Astrocyte of the spinal cord (primary cell): ENCODE measurements at regions not wholly inside any gene's neighbourhood (a gene's known extent, or its start where the extent isn't known, plus 50 kb on each side); places are given as distances from the start of the nearest gene placed in this dataset.

Experiments used
- DNase-seq: peaks from one replicate; pipeline ENCODE4 v3.0.0; 2011; ENCODE audit warnings: low read depth, low spot score
- H3K4me3 ChIP-seq: 2 replicates; pipeline ENCODE4 v1.5.1; 2011; ENCODE audit warnings: low read depth, mild to moderate bottlenecking, low read length, moderate library complexity
- in situ Hi-C: cut with HindIII; loops from 2 replicates; pipeline ENCODE4 v1.10.0; 2017; ENCODE audit warnings: low sequenced_read_pairs
- TF ChIP-seq, protein P1 (sequence below): IDR thresholded peaks from 2 replicates; pipeline ENCODE4 v1.5.1; 2012; ENCODE audit warnings: low read depth, mild to moderate bottlenecking, low read length, inconsistent platforms

DNA sequence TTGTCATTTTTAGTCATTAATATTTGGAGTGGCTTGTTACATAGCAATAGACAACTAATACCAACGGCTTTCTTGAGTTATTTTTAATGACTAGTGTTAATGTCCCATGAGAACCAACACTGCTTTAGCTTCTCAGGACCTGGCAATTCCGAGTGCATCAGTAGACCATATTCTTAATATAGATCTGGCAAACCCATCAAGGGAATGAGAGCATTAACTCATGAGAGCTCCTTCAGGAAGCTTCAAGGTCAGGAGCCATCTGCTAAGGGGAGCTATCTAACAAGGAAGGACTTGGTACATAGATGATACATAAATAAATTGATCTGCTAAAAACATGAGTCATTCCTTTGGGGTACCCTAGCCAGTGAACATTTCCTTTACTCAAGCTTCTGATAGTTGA, 122.6 kb upstream of the EPHA3 start:
- in situ Hi-C loops = no loop called here
- TF ChIP-seq, protein P1, sequence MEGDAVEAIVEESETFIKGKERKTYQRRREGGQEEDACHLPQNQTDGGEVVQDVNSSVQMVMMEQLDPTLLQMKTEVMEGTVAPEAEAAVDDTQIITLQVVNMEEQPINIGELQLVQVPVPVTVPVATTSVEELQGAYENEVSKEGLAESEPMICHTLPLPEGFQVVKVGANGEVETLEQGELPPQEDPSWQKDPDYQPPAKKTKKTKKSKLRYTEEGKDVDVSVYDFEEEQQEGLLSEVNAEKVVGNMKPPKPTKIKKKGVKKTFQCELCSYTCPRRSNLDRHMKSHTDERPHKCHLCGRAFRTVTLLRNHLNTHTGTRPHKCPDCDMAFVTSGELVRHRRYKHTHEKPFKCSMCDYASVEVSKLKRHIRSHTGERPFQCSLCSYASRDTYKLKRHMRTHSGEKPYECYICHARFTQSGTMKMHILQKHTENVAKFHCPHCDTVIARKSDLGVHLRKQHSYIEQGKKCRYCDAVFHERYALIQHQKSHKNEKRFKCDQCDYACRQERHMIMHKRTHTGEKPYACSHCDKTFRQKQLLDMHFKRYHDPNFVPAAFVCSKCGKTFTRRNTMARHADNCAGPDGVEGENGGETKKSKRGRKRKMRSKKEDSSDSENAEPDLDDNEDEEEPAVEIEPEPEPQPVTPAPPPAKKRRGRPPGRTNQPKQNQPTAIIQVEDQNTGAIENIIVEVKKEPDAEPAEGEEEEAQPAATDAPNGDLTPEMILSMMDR = no peak
- H3K4me3 ChIP-seq = no peak overlapping the region
- DNase-seq = no peak

DNA sequence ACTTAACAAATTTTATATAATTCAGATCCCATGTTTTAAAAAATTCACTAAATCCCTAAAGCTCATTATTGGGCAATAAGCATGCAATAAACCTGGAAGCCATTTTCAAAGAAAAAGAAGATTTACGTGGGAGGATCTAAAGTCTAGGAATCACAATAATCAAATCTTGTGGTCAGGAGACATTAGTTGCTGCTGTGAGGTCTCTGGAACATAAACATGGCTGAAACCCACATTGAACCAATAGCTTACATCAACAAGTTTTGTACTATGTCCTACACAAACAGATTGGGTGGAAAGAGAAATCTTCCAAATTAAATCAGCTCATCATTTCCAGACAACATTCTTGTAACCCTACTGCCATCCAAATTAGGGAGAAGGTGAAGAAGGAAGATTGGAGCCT, 121.9 kb upstream of the EPHA3 start:
- in situ Hi-C loops = no loop called here
- TF ChIP-seq, protein P1 = no peak
- peak; percentile 75 for DNase-seq
- H3K4me3 ChIP-seq = no peak overlapping the region

DNA sequence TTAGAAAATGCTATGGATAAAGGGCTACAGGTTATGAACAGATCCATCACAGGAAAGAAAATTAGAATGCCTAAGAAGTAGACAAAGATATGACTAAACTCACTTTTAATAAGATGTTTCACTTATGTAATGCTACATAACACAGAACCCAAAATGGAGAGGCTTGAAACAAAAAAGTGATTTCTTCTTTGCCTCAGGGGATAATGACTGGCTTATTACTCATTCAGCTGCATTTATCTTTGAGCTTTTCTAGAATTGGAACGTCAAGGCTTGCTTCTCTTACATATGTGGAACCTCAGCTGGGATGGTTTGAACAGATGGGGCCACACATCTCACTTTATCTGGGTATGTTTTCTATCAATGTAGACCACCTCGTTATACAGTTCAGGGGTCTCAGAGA, 120.6 kb upstream of the EPHA3 start:
- no peak overlapping the region for H3K4me3 ChIP-seq
- DNase-seq = peak; percentile 67
- TF ChIP-seq, protein P1 = no peak
- in situ Hi-C loops = no loop called here

DNA sequence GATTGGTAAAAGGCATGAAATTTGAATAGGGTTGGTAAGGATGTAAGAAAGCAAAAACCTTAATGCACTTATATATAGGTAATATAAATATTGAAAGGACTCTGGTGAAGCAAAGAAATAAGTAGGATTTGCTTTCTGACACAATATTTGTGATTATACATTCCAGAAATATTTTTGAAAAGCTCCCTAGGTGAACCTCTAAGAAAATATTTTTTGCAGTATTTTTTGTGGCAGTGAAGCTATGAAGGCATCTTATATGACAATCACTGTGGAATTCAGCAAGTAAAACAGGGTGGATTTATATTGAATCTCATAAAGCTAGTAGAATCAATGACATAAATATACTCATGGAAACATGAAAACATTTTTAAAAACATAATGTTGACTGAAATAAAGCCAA, 119.6 kb upstream of the EPHA3 start:
- no peak overlapping the region for H3K4me3 ChIP-seq
- TF ChIP-seq, protein P1 = no peak
- in situ Hi-C loops = no loop called here
- DNase-seq = no peak

DNA sequence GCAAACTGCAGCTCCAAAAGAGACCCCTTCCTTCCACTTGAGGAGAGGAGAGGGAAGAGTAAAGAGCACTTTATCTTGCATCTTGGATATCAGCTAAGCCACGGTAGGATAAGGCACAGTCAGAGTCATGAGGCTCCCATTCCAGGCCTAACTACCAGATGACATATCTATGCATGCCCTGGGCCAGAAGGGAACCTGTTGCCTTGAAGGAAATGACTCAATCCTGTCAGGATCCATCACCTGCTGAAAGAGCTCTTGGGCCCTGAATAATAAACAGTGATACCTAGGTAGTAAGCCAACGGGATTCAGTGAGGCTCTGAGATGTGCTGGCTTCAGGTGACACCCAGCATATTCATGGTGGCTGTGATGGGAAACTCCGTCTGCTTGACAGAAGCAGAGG, 118.5 kb upstream of the EPHA3 start:
- H3K4me3 ChIP-seq = no peak overlapping the region
- in situ Hi-C loops = no loop called here
- DNase-seq = no peak
- TF ChIP-seq, protein P1 = no peak

DNA sequence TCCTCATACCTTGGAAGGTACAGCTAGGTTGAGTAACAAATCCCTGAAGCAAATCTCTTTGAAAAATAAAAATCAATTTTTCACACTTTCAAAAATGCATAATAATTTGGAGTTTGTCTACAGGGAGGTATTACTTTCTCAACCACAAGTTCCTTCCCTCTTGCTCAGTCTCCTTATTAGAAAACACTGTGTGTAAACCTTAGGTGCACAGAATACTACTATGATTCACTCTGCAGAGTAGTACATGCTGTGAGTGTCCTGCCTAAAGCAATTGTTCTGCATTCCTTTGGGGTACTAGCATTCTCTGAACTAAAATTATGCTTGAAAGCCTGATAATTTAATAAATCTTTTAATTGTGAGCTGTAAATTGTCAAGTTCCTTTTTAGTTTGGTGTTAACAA, 115.9 kb upstream of the EPHA3 start:
- TF ChIP-seq, protein P1 = no peak
- no peak overlapping the region for H3K4me3 ChIP-seq
- in situ Hi-C loops = no loop called here
- peak; percentile 69 for DNase-seq

DNA sequence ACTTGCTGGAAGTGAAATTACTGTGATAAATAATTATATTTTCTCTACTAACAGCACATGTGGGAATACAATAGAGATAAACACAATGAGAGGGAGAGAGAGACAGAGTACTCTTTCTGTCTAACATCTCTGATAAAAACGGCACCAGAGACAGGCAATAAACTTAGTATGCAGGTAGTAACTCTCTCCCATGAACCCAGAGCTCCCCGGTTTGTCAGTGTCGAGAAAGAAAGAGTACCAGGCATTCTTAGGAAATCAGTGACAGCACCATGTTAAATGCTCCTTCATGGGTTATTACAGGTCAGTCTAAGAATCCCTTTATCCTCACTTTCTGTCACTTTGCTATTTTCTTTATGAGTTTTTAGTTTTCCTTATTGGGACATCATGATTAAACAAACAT, 110.7 kb upstream of the EPHA3 start:
- in situ Hi-C loops = no loop called here
- no peak overlapping the region for H3K4me3 ChIP-seq
- no peak for DNase-seq
- TF ChIP-seq, protein P1 = no peak
